ENCODE measurements at regions not wholly inside any gene's neighbourhood (a gene's known extent, or its start where the extent isn't known, plus 50 kb on each side); places are given as distances from the start of the nearest gene placed in this dataset.

DNA sequence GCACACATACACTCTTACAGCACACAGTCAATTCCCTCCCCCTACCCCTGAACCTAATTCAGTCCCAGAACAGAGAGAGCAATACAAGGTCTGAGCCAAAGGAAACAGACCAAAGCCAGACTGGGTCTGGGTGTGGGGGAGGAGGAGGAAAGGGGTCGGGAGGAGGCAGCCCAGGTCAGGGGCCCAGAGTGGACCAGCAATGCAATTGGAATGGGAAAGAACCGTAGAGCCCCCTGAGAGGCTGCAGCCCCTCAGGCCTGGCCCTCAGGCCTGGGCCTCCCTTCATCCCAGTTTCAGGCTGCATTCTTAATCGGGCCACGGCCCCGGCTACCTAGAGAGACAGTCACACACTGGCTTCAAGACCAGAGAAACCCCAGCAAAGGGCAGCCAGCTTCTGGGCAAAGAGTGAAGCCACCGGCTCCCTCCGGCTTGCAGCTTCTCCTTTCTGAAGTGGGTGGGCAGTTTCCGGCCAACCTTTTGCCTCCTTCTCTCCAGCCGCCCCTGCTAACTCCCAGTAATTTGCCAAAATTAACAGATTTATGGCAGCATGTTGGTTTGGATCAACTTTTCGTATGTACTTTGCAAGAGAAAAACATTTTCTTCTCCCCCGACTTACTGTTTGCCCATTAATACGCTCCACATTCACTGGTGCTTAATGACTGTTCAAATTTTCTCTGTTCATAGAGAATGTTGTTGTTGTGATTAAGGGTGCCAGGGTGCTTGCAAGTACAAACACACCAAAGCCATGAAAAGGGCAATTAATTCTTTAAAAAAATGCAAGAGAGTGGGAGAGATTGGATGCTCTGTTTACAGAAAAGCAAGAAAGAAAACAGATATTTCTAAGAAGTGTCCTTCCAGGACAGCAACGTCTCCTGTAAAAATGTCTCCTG lies 488.3 kb downstream of the MN1 start:
- peaks cover 6% of the 10 kb centered on the region for H3K4me1 ChIP-seq (ENCODE audit: control insufficient read depth, extremely low read depth, insufficient read depth, low read length)
- DNase-seq (ENCODE audit: low read depth, low spot score), result no peak
- no peak for FAIRE-seq
- H4K20me1 ChIP-seq (ENCODE audit: control insufficient read depth, extremely low read depth, insufficient read depth, low read length), result no peaks in the 10 kb centered on the region
- H3K79me2 ChIP-seq (ENCODE audit: control insufficient read depth, insufficient read depth, low read length), result no peaks in the 10 kb centered on the region
- H3K9me3 ChIP-seq (ENCODE audit: control insufficient read depth, low read depth, low read length), result no peaks in the 10 kb centered on the region
- H3K27ac ChIP-seq (ENCODE audit: control insufficient read depth, insufficient read depth, low read length), result no peak overlapping the region
- dilution Hi-C loops (cut with MboI; ENCODE audit: extremely low pct_ligation_motif_present, low sequenced_read_pairs), result no loop called here
- no peak overlapping the region for H3K4me2 ChIP-seq (ENCODE audit: control insufficient read depth, extremely low read depth, insufficient read depth, low read depth, low read length)
- no peaks in the 10 kb centered on the region for H3K36me3 ChIP-seq (ENCODE audit: control insufficient read depth in 2 of 2, extremely low read depth in 1 of 2, insufficient read depth in 2 of 2, low read length in 2 of 2)
- TF ChIP-seq, protein P1, sequence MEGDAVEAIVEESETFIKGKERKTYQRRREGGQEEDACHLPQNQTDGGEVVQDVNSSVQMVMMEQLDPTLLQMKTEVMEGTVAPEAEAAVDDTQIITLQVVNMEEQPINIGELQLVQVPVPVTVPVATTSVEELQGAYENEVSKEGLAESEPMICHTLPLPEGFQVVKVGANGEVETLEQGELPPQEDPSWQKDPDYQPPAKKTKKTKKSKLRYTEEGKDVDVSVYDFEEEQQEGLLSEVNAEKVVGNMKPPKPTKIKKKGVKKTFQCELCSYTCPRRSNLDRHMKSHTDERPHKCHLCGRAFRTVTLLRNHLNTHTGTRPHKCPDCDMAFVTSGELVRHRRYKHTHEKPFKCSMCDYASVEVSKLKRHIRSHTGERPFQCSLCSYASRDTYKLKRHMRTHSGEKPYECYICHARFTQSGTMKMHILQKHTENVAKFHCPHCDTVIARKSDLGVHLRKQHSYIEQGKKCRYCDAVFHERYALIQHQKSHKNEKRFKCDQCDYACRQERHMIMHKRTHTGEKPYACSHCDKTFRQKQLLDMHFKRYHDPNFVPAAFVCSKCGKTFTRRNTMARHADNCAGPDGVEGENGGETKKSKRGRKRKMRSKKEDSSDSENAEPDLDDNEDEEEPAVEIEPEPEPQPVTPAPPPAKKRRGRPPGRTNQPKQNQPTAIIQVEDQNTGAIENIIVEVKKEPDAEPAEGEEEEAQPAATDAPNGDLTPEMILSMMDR (optimal IDR thresholded peaks at IDR 0.05 in 1 of 3, IDR thresholded peaks at IDR 0.05 in 1 of 3, conservative IDR thresholded peaks at IDR 0.05 in 1 of 3; ENCODE audit: extremely low read depth in 1 of 3, insufficient read depth in 2 of 3, low read length in 3 of 3), result no peak
- no peak for TF ChIP-seq EZH2 (IDR thresholded peaks at IDR 0.05; ENCODE audit: low read length)
- H3K27me3 ChIP-seq (ENCODE audit: control insufficient read depth, extremely low read depth, insufficient read depth, low read length), result peaks cover 18% of the 10 kb centered on the region
- no peak overlapping the region for H3K9ac ChIP-seq (ENCODE audit: control insufficient read depth, extremely low read depth, insufficient read depth, low read length)
- no peak overlapping the region for H3K4me3 ChIP-seq (ENCODE audit: control insufficient read depth in 2 of 3, extremely low read depth in 1 of 3, insufficient read depth in 2 of 3, low read depth in 1 of 3, low read length in 3 of 3)
- no peak overlapping the region for H2AFZ ChIP-seq (ENCODE audit: control insufficient read depth, low read length)
- peaks cover 2% of the 10 kb centered on the region for H3K9me1 ChIP-seq (ENCODE audit: control insufficient read depth, extremely low read depth, insufficient read depth, low read length)

DNA sequence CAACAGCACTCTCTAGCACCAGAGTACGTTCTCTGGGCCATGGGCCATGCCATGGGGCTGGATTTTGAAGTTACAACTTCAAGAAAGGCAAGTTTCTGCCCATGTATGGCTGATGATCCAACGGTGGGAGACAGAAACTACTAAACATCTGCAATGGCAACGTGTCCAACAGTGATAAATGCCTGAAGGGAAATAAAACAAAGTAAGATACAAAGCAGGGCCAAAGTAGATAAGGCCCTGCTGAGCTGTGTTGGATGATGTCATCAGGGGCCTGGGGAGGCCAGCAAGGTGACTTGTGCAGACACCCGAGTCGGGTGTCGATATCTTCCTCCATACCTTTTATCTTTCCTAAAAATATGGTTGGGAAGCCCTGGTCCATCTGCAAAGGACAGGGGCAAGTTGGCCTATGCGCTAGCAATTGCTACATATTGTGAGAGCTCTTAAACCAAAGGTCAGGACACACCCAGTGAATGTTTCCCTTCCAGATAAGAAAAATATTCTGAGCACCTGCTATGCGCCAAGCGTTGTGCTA lies 487.2 kb downstream of the MN1 start:
- dilution Hi-C loops (cut with MboI; ENCODE audit: extremely low pct_ligation_motif_present, low sequenced_read_pairs), result no loop called here
- H3K9me1 ChIP-seq (ENCODE audit: control insufficient read depth, extremely low read depth, insufficient read depth, low read length), result peaks cover 2% of the 10 kb centered on the region
- no peak for DNase-seq (ENCODE audit: low read depth, low spot score)
- H3K4me1 ChIP-seq (ENCODE audit: control insufficient read depth, extremely low read depth, insufficient read depth, low read length), result peaks cover 12% of the 10 kb centered on the region
- FAIRE-seq, result no peak
- H4K20me1 ChIP-seq (ENCODE audit: control insufficient read depth, extremely low read depth, insufficient read depth, low read length), result no peaks in the 10 kb centered on the region
- H3K9me3 ChIP-seq (ENCODE audit: control insufficient read depth, low read depth, low read length), result no peaks in the 10 kb centered on the region
- H3K36me3 ChIP-seq (ENCODE audit: control insufficient read depth in 2 of 2, extremely low read depth in 1 of 2, insufficient read depth in 2 of 2, low read length in 2 of 2), result no peaks in the 10 kb centered on the region
- H3K4me3 ChIP-seq (ENCODE audit: control insufficient read depth in 2 of 3, extremely low read depth in 1 of 3, insufficient read depth in 2 of 3, low read depth in 1 of 3, low read length in 3 of 3), result no peak overlapping the region
- H3K27me3 ChIP-seq (ENCODE audit: control insufficient read depth, extremely low read depth, insufficient read depth, low read length), result peaks cover 18% of the 10 kb centered on the region
- no peak overlapping the region for H3K9ac ChIP-seq (ENCODE audit: control insufficient read depth, extremely low read depth, insufficient read depth, low read length)
- H3K27ac ChIP-seq (ENCODE audit: control insufficient read depth, insufficient read depth, low read length), result no peak overlapping the region
- TF ChIP-seq, protein P1 (optimal IDR thresholded peaks at IDR 0.05 in 1 of 3, IDR thresholded peaks at IDR 0.05 in 1 of 3, conservative IDR thresholded peaks at IDR 0.05 in 1 of 3; ENCODE audit: extremely low read depth in 1 of 3, insufficient read depth in 2 of 3, low read length in 3 of 3), result no peak
- no peak for TF ChIP-seq EZH2 (IDR thresholded peaks at IDR 0.05; ENCODE audit: low read length)
- no peak overlapping the region for H2AFZ ChIP-seq (ENCODE audit: control insufficient read depth, low read length)
- no peak overlapping the region for H3K4me2 ChIP-seq (ENCODE audit: control insufficient read depth, extremely low read depth, insufficient read depth, low read depth, low read length)
- no peaks in the 10 kb centered on the region for H3K79me2 ChIP-seq (ENCODE audit: control insufficient read depth, insufficient read depth, low read length)

Measured in keratinocyte (primary cell).